AG10803 (cell line): ENCODE measurements at regions not wholly inside any gene's neighbourhood (a gene's known extent, or its start where the extent isn't known, plus 50 kb on each side); places are given as distances from the start of the nearest gene placed in this dataset.

Experiments used
- DNase-seq: peaks from one replicate; pipeline ENCODE4 v3.0.0; 2010; ENCODE audit warnings: low read depth
- H3K4me3 ChIP-seq: 2 replicates; pipeline ENCODE4 v1.5.1; 2011; ENCODE audit warnings: mild to moderate bottlenecking, low read length, control low read depth
- TF ChIP-seq, protein P1 (sequence below): conservative IDR thresholded peaks from 2 replicates; pipeline ENCODE4 v1.5.1; 2011; ENCODE audit warnings: mild to moderate bottlenecking, low read length, control low read depth, inconsistent platforms

DNA sequence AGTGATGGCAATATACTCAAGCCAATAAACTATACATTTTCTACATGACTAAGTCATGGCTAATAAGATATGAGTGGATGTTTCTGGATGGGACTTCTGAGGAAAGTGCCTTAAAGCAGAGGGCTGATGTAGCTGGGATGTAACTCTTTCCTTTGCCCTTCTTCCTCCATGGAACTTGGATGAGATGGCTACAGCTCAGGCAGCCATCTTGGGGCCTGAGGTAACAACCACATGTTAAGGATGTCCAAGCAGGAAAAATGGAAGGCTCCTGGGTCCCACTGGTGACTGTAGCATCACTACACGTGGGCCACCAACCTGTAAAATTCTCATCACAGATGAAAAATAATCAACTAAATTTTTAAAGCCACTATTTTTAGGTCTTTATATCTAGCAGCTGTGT, 54.4 kb upstream of the GRIP1 start:
- no peak for DNase-seq
- TF ChIP-seq, protein P1, sequence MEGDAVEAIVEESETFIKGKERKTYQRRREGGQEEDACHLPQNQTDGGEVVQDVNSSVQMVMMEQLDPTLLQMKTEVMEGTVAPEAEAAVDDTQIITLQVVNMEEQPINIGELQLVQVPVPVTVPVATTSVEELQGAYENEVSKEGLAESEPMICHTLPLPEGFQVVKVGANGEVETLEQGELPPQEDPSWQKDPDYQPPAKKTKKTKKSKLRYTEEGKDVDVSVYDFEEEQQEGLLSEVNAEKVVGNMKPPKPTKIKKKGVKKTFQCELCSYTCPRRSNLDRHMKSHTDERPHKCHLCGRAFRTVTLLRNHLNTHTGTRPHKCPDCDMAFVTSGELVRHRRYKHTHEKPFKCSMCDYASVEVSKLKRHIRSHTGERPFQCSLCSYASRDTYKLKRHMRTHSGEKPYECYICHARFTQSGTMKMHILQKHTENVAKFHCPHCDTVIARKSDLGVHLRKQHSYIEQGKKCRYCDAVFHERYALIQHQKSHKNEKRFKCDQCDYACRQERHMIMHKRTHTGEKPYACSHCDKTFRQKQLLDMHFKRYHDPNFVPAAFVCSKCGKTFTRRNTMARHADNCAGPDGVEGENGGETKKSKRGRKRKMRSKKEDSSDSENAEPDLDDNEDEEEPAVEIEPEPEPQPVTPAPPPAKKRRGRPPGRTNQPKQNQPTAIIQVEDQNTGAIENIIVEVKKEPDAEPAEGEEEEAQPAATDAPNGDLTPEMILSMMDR: no peak
- H3K4me3 ChIP-seq: no peak overlapping the region

DNA sequence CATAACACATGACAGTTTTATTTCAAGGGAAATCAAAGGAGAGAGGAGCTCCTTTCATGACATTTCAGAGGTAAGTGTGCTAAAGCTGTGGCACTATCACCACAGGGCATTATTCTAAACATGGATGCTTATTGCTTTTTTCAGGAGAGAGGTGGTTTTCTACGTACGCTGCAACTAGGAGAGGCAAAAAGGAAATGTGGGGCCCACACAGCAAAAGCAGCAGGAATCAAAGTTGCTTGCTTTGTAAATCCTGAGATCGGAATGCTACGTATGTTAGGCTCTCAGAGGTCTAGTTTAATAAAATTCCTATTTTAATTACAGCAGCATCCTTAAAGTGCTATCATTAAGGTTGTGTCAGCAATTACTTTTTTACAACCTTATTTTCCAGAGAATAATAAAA, 55.0 kb upstream of the GRIP1 start:
- TF ChIP-seq, protein P1: no peak
- H3K4me3 ChIP-seq: no peak overlapping the region
- no peak for DNase-seq

DNA sequence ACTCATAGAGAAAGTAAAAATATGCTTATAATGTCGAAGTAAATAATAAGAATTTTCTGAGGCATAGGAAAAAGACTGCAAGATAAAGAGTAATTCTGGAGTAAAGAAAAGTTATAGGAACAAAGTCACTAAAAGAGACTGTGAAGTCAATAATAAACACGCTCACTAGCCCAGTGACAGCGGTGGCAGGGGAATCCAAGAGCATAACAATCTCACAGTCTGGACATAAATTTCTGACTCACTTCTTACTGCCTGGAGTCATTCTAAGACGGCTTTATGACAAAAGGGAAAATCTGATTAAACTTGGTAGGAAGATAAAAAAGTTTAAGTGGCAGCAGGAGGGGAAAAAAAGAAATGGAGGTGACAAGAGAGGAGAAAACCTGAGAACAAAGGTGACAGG, 56.4 kb upstream of the GRIP1 start:
- TF ChIP-seq, protein P1: no peak
- no peak overlapping the region for H3K4me3 ChIP-seq
- DNase-seq: no peak

DNA sequence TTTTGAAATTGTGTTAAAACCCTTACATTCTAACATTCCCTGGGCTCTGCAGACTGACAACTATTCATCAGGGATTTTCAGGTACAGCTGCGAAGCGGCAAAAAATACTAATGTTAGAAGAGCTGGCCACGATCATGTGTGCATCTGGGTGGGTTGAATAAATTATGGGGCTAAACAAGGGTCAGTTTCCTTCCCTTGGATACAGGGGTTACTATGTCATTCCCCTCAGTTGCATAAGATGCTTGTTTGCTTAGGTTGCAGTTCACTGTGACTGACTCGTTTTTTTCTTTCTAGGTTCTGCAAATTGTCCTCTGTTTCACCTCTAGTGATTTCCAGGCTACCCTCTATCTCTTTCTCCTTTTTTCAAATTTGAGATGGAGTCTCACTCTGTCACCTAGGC, 58.1 kb upstream of the GRIP1 start:
- DNase-seq: no peak
- no peak overlapping the region for H3K4me3 ChIP-seq
- TF ChIP-seq, protein P1: no peak

DNA sequence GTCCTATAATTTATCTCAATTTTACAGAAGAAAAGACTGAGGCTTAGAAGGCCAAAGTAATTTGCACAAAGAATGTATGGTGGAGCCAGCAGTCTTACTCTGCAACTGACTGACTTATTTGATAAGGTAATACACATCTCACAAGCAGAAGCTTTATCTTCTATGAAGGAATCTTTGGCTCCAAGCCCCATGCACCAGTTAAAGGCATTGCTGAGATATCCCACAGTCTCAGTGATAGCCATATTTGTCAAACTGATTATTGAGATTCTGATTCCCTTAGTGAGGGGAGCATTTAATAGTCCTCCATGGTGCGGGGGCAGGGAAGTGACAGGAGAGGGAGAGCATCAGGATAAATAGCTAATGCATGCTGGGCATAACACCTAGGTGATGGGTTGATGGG, 60.4 kb upstream of the GRIP1 start:
- TF ChIP-seq, protein P1: no peak
- no peak overlapping the region for H3K4me3 ChIP-seq
- no peak for DNase-seq

DNA sequence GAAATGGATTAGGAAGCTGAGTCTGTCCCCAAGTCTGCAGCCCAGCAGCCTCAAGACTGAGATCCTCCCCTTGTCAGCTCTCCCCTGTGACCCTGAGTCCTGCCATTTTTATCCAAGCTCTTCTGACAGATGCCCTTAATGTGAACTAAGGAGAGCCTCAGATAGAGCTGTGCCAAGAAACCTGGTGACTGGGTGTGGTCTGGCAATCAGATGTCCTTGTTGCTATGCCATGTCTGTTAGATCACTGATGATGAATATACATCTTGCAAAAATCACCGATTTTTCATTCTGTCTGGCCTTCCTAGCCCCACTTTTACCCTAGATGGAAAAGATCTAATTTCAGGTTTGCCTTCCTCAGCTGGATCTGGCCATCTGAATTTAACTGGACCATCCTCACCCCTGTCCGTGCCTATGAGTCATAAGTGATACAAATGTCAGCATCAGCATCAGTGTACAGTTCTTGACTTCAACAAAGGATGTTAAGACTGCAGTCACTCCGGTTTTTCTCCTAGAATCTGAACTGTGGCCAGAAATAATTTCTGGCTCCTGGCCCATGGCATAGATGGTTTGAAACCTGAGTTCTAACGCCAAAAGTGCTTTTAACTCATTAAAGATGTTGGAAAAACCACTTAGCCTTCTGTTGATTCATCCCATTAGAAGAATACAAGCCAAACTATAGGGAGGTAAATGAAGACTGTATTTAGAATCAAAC, 61.2 kb upstream of the GRIP1 start:
- TF ChIP-seq, protein P1: no peak
- H3K4me3 ChIP-seq: no peak overlapping the region
- no peak for DNase-seq

DNA sequence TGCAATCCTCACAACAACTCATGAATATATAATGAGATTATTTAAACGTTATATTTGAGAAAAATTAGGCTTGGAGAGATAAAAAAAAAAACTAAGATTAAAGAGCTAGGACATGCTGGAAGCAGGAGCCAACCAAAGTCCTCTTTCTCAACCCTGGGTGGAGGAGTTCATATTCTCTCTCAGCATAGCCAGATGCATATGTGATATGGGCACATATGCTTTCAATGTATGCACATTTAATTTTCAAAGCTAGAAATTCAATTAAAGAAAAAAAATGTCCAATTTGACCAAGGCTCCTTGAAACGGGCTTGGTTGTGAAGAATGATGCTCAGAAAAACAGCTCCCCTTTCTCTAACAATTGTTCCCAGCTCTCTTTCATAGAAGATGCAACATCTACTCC, 61.9 kb upstream of the GRIP1 start:
- H3K4me3 ChIP-seq: no peak overlapping the region
- TF ChIP-seq, protein P1: no peak
- no peak for DNase-seq
